BE2C (cell line): ENCODE measurements at regions not wholly inside any gene's neighbourhood (a gene's known extent, or its start where the extent isn't known, plus 50 kb on each side); places are given as distances from the start of the nearest gene placed in this dataset.

Experiments used
- DNase-seq: peaks from one replicate; pipeline ENCODE4 v3.0.0-alpha.2; 2020
- H3K27me3 ChIP-seq: fragments of 250-450 bp; sonication (Bioruptor Pico); 2 replicates; pipeline ENCODE4 v1.5.1; 2020; ENCODE audit warnings: mild to moderate bottlenecking
- H3K36me3 ChIP-seq: fragments of 250-450 bp; sonication (Bioruptor Pico); 2 replicates; pipeline ENCODE4 v1.5.1; 2020; ENCODE audit warnings: mild to moderate bottlenecking
- H3K4me1 ChIP-seq: fragments of 250-450 bp; sonication (Bioruptor Pico); 2 replicates; pipeline ENCODE4 v1.5.1; 2020
- H3K4me3 ChIP-seq: 2 replicates; pipeline ENCODE4 v1.5.1; 2011; ENCODE audit warnings: low read depth, low read length
- H3K9me3 ChIP-seq: fragments of 250-450 bp; sonication (Bioruptor Pico); 2 replicates; pipeline ENCODE4 v1.5.1; 2020
- TF ChIP-seq, protein P1 (sequence below): IDR thresholded peaks from 2 replicates; pipeline ENCODE4 v1.5.1; 2012; ENCODE audit warnings: mild to moderate bottlenecking, low read depth, low read length

DNA sequence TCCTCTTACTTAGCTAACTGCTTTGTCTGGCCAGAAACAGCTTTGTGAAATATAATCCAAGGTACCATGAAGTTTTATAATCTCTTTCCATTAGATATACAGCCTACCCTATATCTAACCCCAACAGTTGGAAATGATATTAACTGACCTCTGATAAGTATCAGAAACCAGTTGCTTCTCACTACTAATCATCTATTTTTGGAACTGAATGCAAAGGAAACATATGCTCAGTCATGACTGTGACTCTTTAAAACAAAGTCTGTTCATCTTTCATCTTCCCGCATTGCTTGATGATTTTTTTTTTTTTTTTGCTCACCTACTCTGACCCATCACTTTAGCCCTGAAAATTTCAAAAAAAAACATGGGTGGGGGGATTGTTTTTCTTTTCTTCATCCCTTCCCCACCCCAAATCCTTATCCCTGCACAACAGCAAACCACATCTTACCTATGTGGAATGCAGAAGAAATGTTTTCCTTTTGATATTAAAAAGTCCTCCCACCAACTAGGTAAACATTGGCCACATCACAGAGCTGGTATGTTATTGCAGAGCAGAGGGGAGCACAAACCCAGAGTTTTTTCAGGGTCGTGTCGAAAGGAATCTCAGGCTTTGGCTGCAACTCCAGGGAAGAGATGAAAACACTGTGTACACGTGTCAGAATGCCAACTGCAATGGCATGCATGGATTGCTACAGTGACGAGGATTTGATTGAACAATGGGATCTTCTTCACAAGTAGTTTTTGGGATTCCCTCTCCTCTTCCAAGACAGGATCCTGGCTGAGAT lies 137.3 kb downstream of the SLC30A10 start:
- no peaks in the 10 kb centered on the region for H3K27me3 ChIP-seq
- H3K4me1 ChIP-seq = peaks cover 33% of the 10 kb centered on the region
- TF ChIP-seq, protein P1, sequence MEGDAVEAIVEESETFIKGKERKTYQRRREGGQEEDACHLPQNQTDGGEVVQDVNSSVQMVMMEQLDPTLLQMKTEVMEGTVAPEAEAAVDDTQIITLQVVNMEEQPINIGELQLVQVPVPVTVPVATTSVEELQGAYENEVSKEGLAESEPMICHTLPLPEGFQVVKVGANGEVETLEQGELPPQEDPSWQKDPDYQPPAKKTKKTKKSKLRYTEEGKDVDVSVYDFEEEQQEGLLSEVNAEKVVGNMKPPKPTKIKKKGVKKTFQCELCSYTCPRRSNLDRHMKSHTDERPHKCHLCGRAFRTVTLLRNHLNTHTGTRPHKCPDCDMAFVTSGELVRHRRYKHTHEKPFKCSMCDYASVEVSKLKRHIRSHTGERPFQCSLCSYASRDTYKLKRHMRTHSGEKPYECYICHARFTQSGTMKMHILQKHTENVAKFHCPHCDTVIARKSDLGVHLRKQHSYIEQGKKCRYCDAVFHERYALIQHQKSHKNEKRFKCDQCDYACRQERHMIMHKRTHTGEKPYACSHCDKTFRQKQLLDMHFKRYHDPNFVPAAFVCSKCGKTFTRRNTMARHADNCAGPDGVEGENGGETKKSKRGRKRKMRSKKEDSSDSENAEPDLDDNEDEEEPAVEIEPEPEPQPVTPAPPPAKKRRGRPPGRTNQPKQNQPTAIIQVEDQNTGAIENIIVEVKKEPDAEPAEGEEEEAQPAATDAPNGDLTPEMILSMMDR = no peak
- H3K4me3 ChIP-seq = no peak overlapping the region
- DNase-seq = no peak
- H3K36me3 ChIP-seq = no peaks in the 10 kb centered on the region
- H3K9me3 ChIP-seq = no peaks in the 10 kb centered on the region

GRCh38 chr1:219788700-219789099 lies 139.7 kb downstream of the SLC30A10 start:
- no peak for DNase-seq
- TF ChIP-seq, protein P1 = no peak
- no peaks in the 10 kb centered on the region for H3K27me3 ChIP-seq
- no peak overlapping the region for H3K4me3 ChIP-seq
- H3K36me3 ChIP-seq = no peaks in the 10 kb centered on the region
- H3K4me1 ChIP-seq = peaks cover 26% of the 10 kb centered on the region
- no peaks in the 10 kb centered on the region for H3K9me3 ChIP-seq

GRCh38 chr1:219788091-219788490 lies 140.3 kb downstream of the SLC30A10 start:
- TF ChIP-seq, protein P1 = no peak
- H3K9me3 ChIP-seq = no peaks in the 10 kb centered on the region
- no peak for DNase-seq
- no peaks in the 10 kb centered on the region for H3K27me3 ChIP-seq
- no peaks in the 10 kb centered on the region for H3K36me3 ChIP-seq
- peaks cover 19% of the 10 kb centered on the region for H3K4me1 ChIP-seq
- H3K4me3 ChIP-seq = no peak overlapping the region

DNA sequence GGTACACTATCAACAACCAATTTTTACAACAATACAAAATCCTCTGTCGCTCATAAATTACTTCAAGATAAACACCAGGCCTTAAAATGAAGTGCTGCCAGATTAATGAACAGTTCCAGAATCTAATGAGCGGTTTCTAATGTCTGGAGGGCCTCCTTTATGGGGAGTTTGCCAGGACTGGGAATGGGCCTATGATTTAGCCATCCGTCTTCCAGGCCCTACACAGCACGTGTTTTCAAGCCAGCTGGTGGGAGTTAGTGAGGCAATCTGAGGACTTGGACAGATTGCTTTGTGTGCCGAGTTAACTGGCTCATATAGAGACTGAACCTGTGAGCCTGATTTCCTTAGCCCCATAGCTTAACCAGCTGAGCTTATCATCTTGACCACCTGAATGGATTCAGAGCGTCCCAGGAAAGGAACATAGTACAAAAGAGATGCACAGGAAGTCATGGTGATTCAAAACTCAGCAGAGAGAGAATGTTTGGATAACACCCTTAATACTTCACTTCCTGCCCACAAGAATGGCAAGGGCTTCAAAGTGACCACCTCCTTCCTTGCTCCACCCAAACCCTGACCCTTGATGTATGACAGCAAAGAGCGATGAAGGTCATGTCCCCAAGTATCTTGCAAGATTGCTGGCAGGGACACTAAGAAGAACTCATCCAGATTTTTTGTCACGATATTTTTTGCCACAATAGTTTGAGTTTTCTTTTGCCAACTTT lies 143.5 kb downstream of the SLC30A10 start:
- H3K36me3 ChIP-seq = no peaks in the 10 kb centered on the region
- peaks cover 7% of the 10 kb centered on the region for H3K4me1 ChIP-seq
- no peaks in the 10 kb centered on the region for H3K9me3 ChIP-seq
- H3K4me3 ChIP-seq = no peak overlapping the region
- TF ChIP-seq, protein P1 = no peak
- DNase-seq = no peak
- H3K27me3 ChIP-seq = no peaks in the 10 kb centered on the region

GRCh38 chr1:219783605-219784235 lies 144.6 kb downstream of the SLC30A10 start:
- Histone ChIP-seq H3K4me3 (no peak overlapping the region), H3K9me3 (no peaks in the 10 kb centered on the region), H3K27me3 (no peaks in the 10 kb centered on the region), H3K4me1 (peaks cover 7% of the 10 kb centered on the region), H3K36me3 (no peaks in the 10 kb centered on the region)
- TF ChIP-seq, protein P1 = no peak
- DNase-seq = no peak
